SU-DHL-6 (cell line): ENCODE measurements at regions not wholly inside any gene's neighbourhood (a gene's known extent, or its start where the extent isn't known, plus 50 kb on each side); places are given as distances from the start of the nearest gene placed in this dataset.

Source experiments
- H2AFZ ChIP-seq: fragments of 200-600 bp; sonication (generic); 2 replicates; pipeline ENCODE4 v1.6.1; 2014; ENCODE audit warnings: low read depth, mild to moderate bottlenecking, moderate library complexity, mixed read lengths, antibody characterized with exemption, low read length; ENCODE audit not compliant: severe bottlenecking
- H3F3A ChIP-seq: fragments of 200-600 bp; shearing (Covaris generic); 2 replicates; pipeline ENCODE4 v1.6.0; 2016; ENCODE audit warnings: antibody characterized with exemption, mild to moderate bottlenecking; ENCODE audit not compliant: insufficient read depth
- H3K27ac ChIP-seq: fragments of 200-600 bp; sonication (generic); 2 replicates; pipeline ENCODE4 v1.5.1; 2016; ENCODE audit warnings: low read depth, mild to moderate bottlenecking, low read length, moderate library complexity, mixed read lengths
- H3K27me3 ChIP-seq: fragments of 200-600 bp; sonication (generic), shearing (Covaris generic); 2 replicates; pipeline ENCODE4 v1.6.0; 2014; ENCODE audit warnings: mild to moderate bottlenecking, low read length
- H3K36me3 ChIP-seq: fragments of 200-600 bp; sonication (generic); 2 replicates; pipeline ENCODE4 v1.6.1; 2014; ENCODE audit warnings: mild to moderate bottlenecking, low read length, mixed read lengths
- H3K4me2 ChIP-seq: fragments of 300-600, 200-600 bp; shearing (Covaris generic), sonication (generic); 2 replicates; pipeline ENCODE4 v1.6.0; 2014; ENCODE audit warnings: low read length, low read depth, mild to moderate bottlenecking; ENCODE audit not compliant: poor library complexity, severe bottlenecking
- H3K4me3 ChIP-seq: fragments of 200-600 bp; sonication (generic); 2 replicates; pipeline ENCODE4 v1.5.1; 2014; ENCODE audit warnings: antibody characterized with exemption, low read length, mild to moderate bottlenecking, mixed read lengths; ENCODE audit not compliant: insufficient read depth, poor library complexity, severe bottlenecking
- H3K79me2 ChIP-seq: fragments of 200-600 bp; sonication (generic); 2 replicates; pipeline ENCODE4 v1.6.1; 2014; ENCODE audit warnings: mild to moderate bottlenecking, low read length, moderate library complexity; ENCODE audit not compliant: insufficient read depth
- H3K9ac ChIP-seq: fragments of 200-600 bp; sonication (generic); 2 replicates; pipeline ENCODE4 v1.7.0; 2014; ENCODE audit warnings: mild to moderate bottlenecking, low read length
- H3K9me2 ChIP-seq: fragments of 200-600 bp; sonication (generic); replicated peaks from 2 replicates; pipeline ENCODE4 v1.6.1; 2014; ENCODE audit warnings: low read length; ENCODE audit not compliant: insufficient read depth
- H3K9me3 ChIP-seq: fragments of 200-600 bp; sonication (generic); 2 replicates; pipeline ENCODE4 v1.6.1; 2014; ENCODE audit warnings: low read length, mixed read lengths; ENCODE audit not compliant: insufficient read depth
- H4K20me1 ChIP-seq: fragments of 200-600 bp; sonication (generic); 2 replicates; pipeline ENCODE4 v1.6.1; 2014; ENCODE audit warnings: low read depth, mild to moderate bottlenecking, antibody characterized with exemption, low read length, moderate library complexity, mixed read lengths
- EZH2phosphoT487 ChIP-seq: fragments of 200-600 bp; sonication (generic), shearing (Covaris generic); conservative IDR thresholded peaks from 2 replicates; pipeline ENCODE4 v1.6.1; 2018; ENCODE audit warnings: mild to moderate bottlenecking, antibody characterized with exemption, low read length, moderate library complexity, mixed read lengths
- TF ChIP-seq, protein P1 (sequence below): fragments of 200-600 bp; sonication (generic); IDR thresholded peaks from one replicate; pipeline ENCODE4 v1.5.1; 2017; ENCODE audit warnings: antibody characterized with exemption, mild to moderate bottlenecking, low read length, moderate library complexity; ENCODE audit not compliant: insufficient read depth, poor library complexity, severe bottlenecking

DNA sequence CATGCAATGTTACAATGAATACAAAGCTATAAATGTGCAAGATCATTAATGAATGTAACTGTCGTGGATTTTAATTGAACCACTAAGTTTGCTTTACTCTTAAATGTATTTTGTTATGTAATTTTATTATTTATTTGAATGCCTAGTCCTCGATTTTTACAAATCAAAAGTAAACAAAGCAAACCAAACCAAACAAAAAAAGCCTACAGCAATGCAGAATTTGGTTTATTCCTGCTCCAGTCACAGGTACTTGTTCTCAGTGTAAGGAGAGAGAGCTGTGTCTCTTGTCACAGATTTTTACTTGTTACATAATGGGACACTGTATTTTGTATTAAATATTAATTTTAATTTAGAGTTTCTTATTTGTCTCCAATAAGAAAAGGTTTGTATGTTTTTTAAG is 584.3 kb upstream of the SLITRK6 start:
- H3K4me3 ChIP-seq = no peak overlapping the region
- no peak overlapping the region for H3K4me2 ChIP-seq
- H3K9ac ChIP-seq = no peak overlapping the region
- no peaks in the 10 kb centered on the region for H3K79me2 ChIP-seq
- H2AFZ ChIP-seq = no peak overlapping the region
- H3K27ac ChIP-seq = no peak overlapping the region
- TF ChIP-seq EZH2phosphoT487 = no peak
- TF ChIP-seq, protein P1, sequence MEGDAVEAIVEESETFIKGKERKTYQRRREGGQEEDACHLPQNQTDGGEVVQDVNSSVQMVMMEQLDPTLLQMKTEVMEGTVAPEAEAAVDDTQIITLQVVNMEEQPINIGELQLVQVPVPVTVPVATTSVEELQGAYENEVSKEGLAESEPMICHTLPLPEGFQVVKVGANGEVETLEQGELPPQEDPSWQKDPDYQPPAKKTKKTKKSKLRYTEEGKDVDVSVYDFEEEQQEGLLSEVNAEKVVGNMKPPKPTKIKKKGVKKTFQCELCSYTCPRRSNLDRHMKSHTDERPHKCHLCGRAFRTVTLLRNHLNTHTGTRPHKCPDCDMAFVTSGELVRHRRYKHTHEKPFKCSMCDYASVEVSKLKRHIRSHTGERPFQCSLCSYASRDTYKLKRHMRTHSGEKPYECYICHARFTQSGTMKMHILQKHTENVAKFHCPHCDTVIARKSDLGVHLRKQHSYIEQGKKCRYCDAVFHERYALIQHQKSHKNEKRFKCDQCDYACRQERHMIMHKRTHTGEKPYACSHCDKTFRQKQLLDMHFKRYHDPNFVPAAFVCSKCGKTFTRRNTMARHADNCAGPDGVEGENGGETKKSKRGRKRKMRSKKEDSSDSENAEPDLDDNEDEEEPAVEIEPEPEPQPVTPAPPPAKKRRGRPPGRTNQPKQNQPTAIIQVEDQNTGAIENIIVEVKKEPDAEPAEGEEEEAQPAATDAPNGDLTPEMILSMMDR = no peak
- H3F3A ChIP-seq = no peaks in the 10 kb centered on the region
- H4K20me1 ChIP-seq = no peaks in the 10 kb centered on the region
- no peaks in the 10 kb centered on the region for H3K9me3 ChIP-seq
- no peaks in the 10 kb centered on the region for H3K9me2 ChIP-seq
- H3K36me3 ChIP-seq = no peaks in the 10 kb centered on the region
- H3K27me3 ChIP-seq = no peaks in the 10 kb centered on the region

- Histone ChIP-seq H4K20me1 (no peaks in the 10 kb centered on the region), H3K9ac (no peak overlapping the region), H3K27me3 (no peaks in the 10 kb centered on the region), H3F3A (no peaks in the 10 kb centered on the region), H3K9me3 (no peaks in the 10 kb centered on the region), H3K79me2 (no peaks in the 10 kb centered on the region), H2AFZ (no peak overlapping the region), H3K4me2 (no peak overlapping the region), H3K9me2 (no peaks in the 10 kb centered on the region), H3K36me3 (no peaks in the 10 kb centered on the region), H3K4me3 (no peak overlapping the region), H3K27ac (no peak overlapping the region)
- TF ChIP-seq, protein P1 = no peak
- TF ChIP-seq EZH2phosphoT487 = no peak
These were observed 598.4 kb upstream of the SLITRK6 start for GRCh38 chr13:86397635-86398034.

DNA sequence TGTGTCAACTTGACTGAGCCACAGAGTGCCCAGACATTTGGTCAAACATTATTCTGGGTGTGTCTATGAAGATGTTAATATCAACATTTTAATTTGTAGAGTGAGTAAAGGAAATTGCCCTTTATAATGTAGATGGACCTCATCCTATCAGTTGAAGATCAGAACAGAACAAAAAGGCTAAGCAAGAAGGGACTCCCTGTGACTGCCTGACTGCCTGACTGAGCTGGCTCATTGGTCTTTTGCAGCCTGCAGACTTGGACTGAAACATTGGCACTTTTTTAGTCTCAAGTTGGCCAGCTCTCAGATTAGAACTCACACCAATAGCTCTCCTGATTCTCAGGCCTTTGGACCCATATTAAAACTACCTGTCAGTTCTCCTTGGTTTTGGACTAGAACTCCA is 600.4 kb upstream of the SLITRK6 start:
- Histone ChIP-seq H3K36me3 (no peaks in the 10 kb centered on the region), H3K27ac (no peak overlapping the region), H3K4me3 (no peak overlapping the region), H3K9me2 (no peaks in the 10 kb centered on the region), H3K9me3 (no peaks in the 10 kb centered on the region), H2AFZ (no peak overlapping the region), H3K9ac (no peak overlapping the region), H3K27me3 (no peaks in the 10 kb centered on the region), H3F3A (no peaks in the 10 kb centered on the region), H4K20me1 (no peaks in the 10 kb centered on the region), H3K4me2 (no peak overlapping the region), H3K79me2 (no peaks in the 10 kb centered on the region)
- no peak for TF ChIP-seq EZH2phosphoT487
- TF ChIP-seq, protein P1 = no peak

DNA sequence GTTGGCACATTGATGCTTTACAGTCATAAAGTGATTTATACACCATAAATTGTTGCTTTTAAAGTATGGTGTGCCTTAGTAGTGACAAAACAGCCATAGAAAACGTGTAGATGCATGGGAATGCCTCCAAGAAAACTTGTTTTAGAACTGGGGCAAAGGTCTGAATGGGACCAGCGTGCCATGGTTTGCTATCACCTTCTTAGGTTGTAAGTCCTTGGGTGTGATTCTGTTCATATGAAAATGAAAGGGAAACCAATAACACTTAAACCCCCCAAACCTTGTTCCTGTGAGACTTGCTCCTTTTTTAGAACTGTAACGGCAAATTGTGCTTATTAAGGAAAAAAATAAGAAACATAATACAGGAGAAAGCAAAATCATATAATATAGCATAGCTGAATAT is 603.3 kb upstream of the SLITRK6 start:
- Histone ChIP-seq H3K9ac (no peak overlapping the region), H3K27me3 (no peaks in the 10 kb centered on the region), H3F3A (no peaks in the 10 kb centered on the region), H3K36me3 (no peaks in the 10 kb centered on the region; the same call in 1 of the 2 replicates), H3K4me2 (no peak overlapping the region), H2AFZ (no peak overlapping the region), H4K20me1 (no peaks in the 10 kb centered on the region), H3K27ac (no peak overlapping the region), H3K79me2 (no peaks in the 10 kb centered on the region), H3K9me3 (no peaks in the 10 kb centered on the region), H3K4me3 (no peak overlapping the region), H3K9me2 (no peaks in the 10 kb centered on the region)
- no peak for TF ChIP-seq EZH2phosphoT487
- TF ChIP-seq, protein P1 = no peak
